Ecto neural progenitor cell (in vitro differentiated cells): ENCODE measurements at regions not wholly inside any gene's neighbourhood (a gene's known extent, or its start where the extent isn't known, plus 50 kb on each side); places are given as distances from the start of the nearest gene placed in this dataset.
"Not testable (repeated sequence)": the region's sequence is repeated elsewhere in the genome, so short reads cannot be mapped to it uniquely, and the experiment has no call there.

Source experiments
- DNase-seq: peaks from one replicate; pipeline ENCODE4 v3.0.0-alpha.2; 2018; ENCODE audit warnings: low spot score

- no peak for DNase-seq
These were observed 177.3 kb downstream of the BANP start for GRCh38 chr16:88128556-88128955.

- not testable (repeated sequence) for DNase-seq
These were observed 177.9 kb downstream of the BANP start for GRCh38 chr16:88129133-88129532.

GRCh38 chr16:88130016-88130415, 178.8 kb downstream of the BANP start:
- DNase-seq = no peak

GRCh38 chr16:88130681-88131080, 179.4 kb downstream of the BANP start:
- DNase-seq = no peak

- DNase-seq = no peak
These were observed 180.0 kb downstream of the BANP start for GRCh38 chr16:88131256-88131655.

- DNase-seq = no peak
These were observed 180.7 kb downstream of the BANP start for GRCh38 chr16:88131966-88132365.

- no peak for DNase-seq
These were observed 181.7 kb downstream of the BANP start for GRCh38 chr16:88132836-88133506.

- DNase-seq = no peak
These were observed 182.2 kb downstream of the BANP start for GRCh38 chr16:88133507-88133843.

GRCh38 chr16:88134172-88134898, 183.1 kb downstream of the BANP start:
- DNase-seq = not testable (repeated sequence)

GRCh38 chr16:88134899-88135682, 183.9 kb downstream of the BANP start:
- DNase-seq = not testable (repeated sequence)

- DNase-seq = not testable (repeated sequence)
These were observed 185.0 kb downstream of the BANP start for GRCh38 chr16:88136211-88136713.

GRCh38 chr16:88136939-88137338, 185.7 kb downstream of the BANP start:
- DNase-seq = not testable (repeated sequence)

- DNase-seq = not testable (repeated sequence)
These were observed 187.9 kb downstream of the BANP start for GRCh38 chr16:88139141-88139540.

GRCh38 chr16:88140195-88140594, 189.0 kb downstream of the BANP start:
- DNase-seq = not testable (repeated sequence)

- DNase-seq = no peak
These were observed 190.3 kb downstream of the BANP start for GRCh38 chr16:88141580-88141979.

- DNase-seq = not testable (repeated sequence)
These were observed 191.1 kb downstream of the BANP start for GRCh38 chr16:88142056-88142935.

- DNase-seq = not testable (repeated sequence)
These were observed 192.1 kb downstream of the BANP start for GRCh38 chr16:88143122-88144027.

- DNase-seq = no peak
These were observed 192.8 kb downstream of the BANP start for GRCh38 chr16:88144028-88144511.

GRCh38 chr16:88145376-88145775, 194.1 kb downstream of the BANP start:
- DNase-seq = not testable (repeated sequence)

- not testable (repeated sequence) for DNase-seq
These were observed 194.7 kb downstream of the BANP start for GRCh38 chr16:88145824-88146405.
